Mesothelial cell of epicardium (in vitro differentiated cells): ENCODE measurements at regions not wholly inside any gene's neighbourhood (a gene's known extent, or its start where the extent isn't known, plus 50 kb on each side); places are given as distances from the start of the nearest gene placed in this dataset.

Experiments used
- DNase-seq, 2 experiments: peaks; one replicate each; pipeline ENCODE4 v3.0.0; 2021; ENCODE audit warnings: low spot score in 2 of 2; ENCODE audit not compliant: unreplicated experiment in 2 of 2
- H3K27ac Mint-ChIP-seq: 2 replicates; pipeline ENCODE4 v1.8.0; 2021; ENCODE audit warnings: mixed read lengths
- H3K27me3 Mint-ChIP-seq: 2 replicates; pipeline ENCODE4 v1.8.0; 2021; ENCODE audit warnings: low read depth, mixed read lengths
- H3K36me3 Mint-ChIP-seq: 2 replicates; pipeline ENCODE4 v1.8.0; 2021; ENCODE audit warnings: mixed read lengths
- H3K4me1 Mint-ChIP-seq: 2 replicates; pipeline ENCODE4 v1.8.0; 2021; ENCODE audit warnings: mixed read lengths
- H3K4me3 Mint-ChIP-seq: 2 replicates; pipeline ENCODE4 v1.8.0; 2021; ENCODE audit warnings: mild to moderate bottlenecking, moderate library complexity, mixed read lengths
- H3K9me3 Mint-ChIP-seq: 2 replicates; pipeline ENCODE4 v1.8.0; 2021; ENCODE audit warnings: mixed read lengths
- CTCF ChIP-seq: fragments of 200-600 bp; sonication (generic); IDR thresholded peaks from one replicate; pipeline ENCODE4 v1.5.0; 2021; ENCODE audit warnings: antibody characterized with exemption; ENCODE audit not compliant: unreplicated experiment

DNA sequence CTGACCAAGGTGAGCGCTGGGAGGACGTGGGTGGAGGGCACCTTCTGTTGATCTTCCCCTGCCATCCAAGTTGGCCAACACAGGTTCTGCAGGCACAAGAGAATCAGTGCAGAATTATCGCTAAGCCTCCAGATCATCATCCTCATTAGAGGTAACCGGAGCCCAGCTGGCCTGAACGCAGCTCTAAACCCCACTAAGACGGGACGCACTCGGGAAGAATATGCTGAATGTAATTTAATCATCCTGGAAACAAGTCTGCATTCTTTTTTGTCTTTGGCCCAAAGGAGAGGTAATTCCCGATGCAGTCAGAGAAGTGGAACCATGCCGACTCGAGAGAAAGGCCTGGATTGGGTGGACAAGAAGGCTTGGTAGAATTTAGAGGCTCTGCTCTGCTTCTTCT lies 111.0 kb upstream of the GSC start:
- Mint-ChIP-seq H3K27ac (no peak overlapping the region), H3K4me1 (peaks cover 11% of the 10 kb centered on the region), H3K4me3 (no peak overlapping the region), H3K27me3 (peaks cover 3% of the 10 kb centered on the region), H3K9me3 (peaks cover 6% of the 10 kb centered on the region), H3K36me3 (no peaks in the 10 kb centered on the region)
- no peak for TF ChIP-seq CTCF
- no peak for DNase-seq

DNA sequence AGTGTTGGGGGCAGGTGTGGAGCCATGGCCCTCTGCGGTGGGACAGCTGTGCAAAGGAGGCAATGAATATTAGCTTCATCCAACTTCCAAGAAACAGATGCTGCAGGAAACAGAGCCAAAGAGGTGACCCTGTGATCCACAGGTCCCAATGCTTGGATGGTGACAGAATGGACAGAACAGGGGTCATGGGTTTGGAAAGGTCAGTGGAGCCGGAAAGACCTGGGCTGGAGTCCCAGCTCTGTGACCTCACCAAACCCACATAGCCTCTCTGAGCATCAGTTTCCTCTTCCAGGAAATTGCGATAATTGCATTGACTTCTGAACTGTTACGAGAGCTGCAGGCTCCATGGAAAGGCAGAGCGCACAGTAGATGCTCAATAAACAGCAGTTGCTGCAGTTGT lies 110.2 kb upstream of the GSC start:
- no peak for TF ChIP-seq CTCF
- no peak overlapping the region for H3K4me3 Mint-ChIP-seq
- H3K9me3 Mint-ChIP-seq: peaks cover 6% of the 10 kb centered on the region
- no peak overlapping the region for H3K27ac Mint-ChIP-seq
- H3K4me1 Mint-ChIP-seq: peaks cover 13% of the 10 kb centered on the region
- peaks cover 7% of the 10 kb centered on the region for H3K27me3 Mint-ChIP-seq
- no peak for DNase-seq
- no peaks in the 10 kb centered on the region for H3K36me3 Mint-ChIP-seq

DNA sequence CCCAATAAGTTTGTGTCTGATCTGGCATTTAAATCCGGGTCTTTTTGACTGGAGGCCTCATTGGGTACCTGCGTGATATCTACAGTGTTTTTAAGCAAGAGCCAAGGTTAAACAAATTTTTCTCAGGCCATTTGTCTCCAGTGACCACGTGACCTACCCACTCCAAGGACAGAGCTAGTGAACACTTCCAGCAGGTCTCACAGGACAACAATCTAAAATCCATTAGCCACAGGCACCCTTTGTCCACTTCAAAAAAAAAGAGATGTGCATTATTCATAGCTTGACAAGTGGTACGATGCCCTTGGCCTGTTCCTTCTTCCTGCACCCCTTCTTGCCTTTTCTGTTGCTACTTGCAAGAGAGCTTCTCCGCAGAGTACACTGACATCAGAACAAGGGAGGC lies 109.6 kb upstream of the GSC start:
- peaks cover 7% of the 10 kb centered on the region for H3K4me1 Mint-ChIP-seq

DNA sequence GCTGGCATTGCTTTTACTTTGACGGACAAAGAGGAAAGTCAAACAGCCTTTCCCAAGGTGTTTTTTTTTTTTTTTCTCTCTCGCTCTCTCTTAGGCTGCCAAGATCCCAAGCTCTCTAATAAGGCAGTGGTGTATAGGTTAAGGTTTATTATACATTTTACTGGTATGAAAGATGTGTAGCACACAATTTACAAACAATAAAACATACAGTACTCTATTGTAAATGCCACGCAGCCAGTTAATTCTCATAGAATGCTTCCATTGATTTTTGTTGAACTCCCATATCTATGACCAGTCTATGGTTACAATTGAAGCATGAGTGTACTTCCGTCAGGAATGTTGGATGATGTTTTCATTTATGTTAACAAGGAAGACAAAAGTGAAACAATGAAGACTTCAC lies 106.4 kb upstream of the GSC start:
- TF ChIP-seq CTCF: no peak
- Mint-ChIP-seq H3K4me1 (peaks cover 6% of the 10 kb centered on the region), H3K27ac (no peak overlapping the region), H3K4me3 (no peak overlapping the region), H3K27me3 (peaks cover 16% of the 10 kb centered on the region), H3K9me3 (no peaks in the 10 kb centered on the region), H3K36me3 (no peaks in the 10 kb centered on the region)
- no peak for DNase-seq

More for the DNA sequence above, 109.6 kb upstream of the GSC start:
- DNase-seq: no peak
- Mint-ChIP-seq H3K27ac (no peak overlapping the region), H3K27me3 (peaks cover 7% of the 10 kb centered on the region), H3K36me3 (no peaks in the 10 kb centered on the region), H3K4me3 (no peak overlapping the region), H3K9me3 (peaks cover 6% of the 10 kb centered on the region)
- no peak for TF ChIP-seq CTCF

GRCh38 chr14:94875256-94875655 lies 105.3 kb upstream of the GSC start:
- no peaks in the 10 kb centered on the region for H3K9me3 Mint-ChIP-seq
- peaks cover 6% of the 10 kb centered on the region for H3K4me1 Mint-ChIP-seq
- H3K27ac Mint-ChIP-seq: no peak overlapping the region
- H3K4me3 Mint-ChIP-seq: no peak overlapping the region
- H3K27me3 Mint-ChIP-seq: peaks cover 19% of the 10 kb centered on the region
- DNase-seq: no peak
- H3K36me3 Mint-ChIP-seq: no peaks in the 10 kb centered on the region
- no peak for TF ChIP-seq CTCF

DNA sequence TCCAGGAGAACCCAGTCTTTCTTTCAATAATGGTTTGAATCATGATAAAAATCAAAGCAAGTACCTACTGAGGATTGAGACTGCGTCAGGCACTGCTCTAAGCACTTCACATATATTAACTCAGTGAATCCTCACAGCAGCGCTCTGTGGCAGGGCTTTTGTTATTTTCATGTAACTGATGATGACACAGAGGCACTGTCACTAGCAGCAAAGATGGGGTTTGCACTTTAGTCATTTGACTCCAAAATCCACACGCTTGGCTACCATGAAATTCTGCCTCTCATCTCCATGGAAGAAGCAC lies 98.8 kb upstream of the GSC start:
- Mint-ChIP-seq H3K27me3 (peaks cover 47% of the 10 kb centered on the region), H3K27ac (no peak overlapping the region), H3K4me1 (no peaks in the 10 kb centered on the region), H3K36me3 (no peaks in the 10 kb centered on the region), H3K9me3 (no peaks in the 10 kb centered on the region), H3K4me3 (no peak overlapping the region)
- no peak for TF ChIP-seq CTCF
- DNase-seq: no peak
